Posterior vena cava (tissue), 2 donors: ENCODE measurements at regions not wholly inside any gene's neighbourhood (a gene's known extent, or its start where the extent isn't known, plus 50 kb on each side); places are given as distances from the start of the nearest gene placed in this dataset.

Experiments used
- DNase-seq: peaks from one replicate; pipeline ENCODE4 v3.0.0-alpha.2; 2020; ENCODE audit warnings: low spot score
- intact Hi-C, 2 donors: fragments of 100-400 bp; cut with DNase I; formaldehyde crosslinking; loops; one replicate each; pipeline versions ENCODE4 v1.14.1 to v1.14.2; 2022 to 2023
- donor health status: DM: yes; HTN: yes; CAD: no.
- donor health status: DM: yes; HTN: yes; CAD: no.

GRCh38 chr5:173689171-173689736 is 72.8 kb upstream of the BOD1 start:
- intact Hi-C loops, result no loop called here
- DNase-seq, result no peak

- no peak for DNase-seq
- intact Hi-C loops, result no loop called here
Measured at GRCh38 chr5:173689737-173690360, 73.4 kb upstream of the BOD1 start.

GRCh38 chr5:173691931-173692330 is 75.5 kb upstream of the BOD1 start:
- intact Hi-C loops, result no loop called here
- no peak for DNase-seq

- no peak for DNase-seq
- intact Hi-C loops, result no loop called here
Measured at GRCh38 chr5:173693670-173694069, 77.2 kb upstream of the BOD1 start.

- intact Hi-C loops, result no loop called here
- DNase-seq, result no peak
Measured at GRCh38 chr5:173696216-173696615, 79.8 kb upstream of the BOD1 start.

GRCh38 chr5:173697931-173698579 is 81.6 kb upstream of the BOD1 start:
- intact Hi-C loops, result no loop called here

GRCh38 chr5:173699966-173700365 is 83.5 kb upstream of the BOD1 start:
- DNase-seq, result no peak
- intact Hi-C loops, result loop anchor here in 1 of 2 donors (10.0 kb wide), 1 partner anchor 275 kb away; no protein-coding TSS in a partner anchor

More at GRCh38 chr5:173697931-173698579, 81.6 kb upstream of the BOD1 start:
- DNase-seq, result no peak

GRCh38 chr5:173703466-173703865 is 87.0 kb upstream of the BOD1 start:
- intact Hi-C loops, result loop anchor here in 1 of 2 donors (10.0 kb wide), 1 partner anchor 271 kb away; no protein-coding TSS in a partner anchor
- DNase-seq, result no peak

- intact Hi-C loops, result loop anchor here in 1 of 2 donors (10.0 kb wide), 1 partner anchor 270 kb away; no protein-coding TSS in a partner anchor
- DNase-seq, result no peak
Measured at GRCh38 chr5:173704615-173705511, 88.4 kb upstream of the BOD1 start.

GRCh38 chr5:173705512-173706044 is 89.1 kb upstream of the BOD1 start:
- DNase-seq, result no peak
- intact Hi-C loops, result loop anchor here in 1 of 2 donors (10.0 kb wide), 1 partner anchor 269 kb away; no protein-coding TSS in a partner anchor

- intact Hi-C loops, result loop anchor here in 1 of 2 donors (10.0 kb wide), 1 partner anchor 268 kb away; no protein-coding TSS in a partner anchor
- DNase-seq, result no peak
Measured at GRCh38 chr5:173706700-173707099, 90.2 kb upstream of the BOD1 start.

- intact Hi-C loops, result loop anchor here in 1 of 2 donors (10.0 kb wide), 1 partner anchor 267 kb away; no protein-coding TSS in a partner anchor
- DNase-seq, result peak; percentile 86
Measured at GRCh38 chr5:173707392-173707791, 90.9 kb upstream of the BOD1 start.

GRCh38 chr5:173709145-173709544 is 92.7 kb upstream of the BOD1 start:
- intact Hi-C loops, result loop anchor here in 1 of 2 donors (10.0 kb wide), 1 partner anchor 266 kb away; no protein-coding TSS in a partner anchor
- DNase-seq, result peak; percentile 3

GRCh38 chr5:173709761-173710160 is 93.3 kb upstream of the BOD1 start:
- intact Hi-C loops, result loop anchor here in 1 of 2 donors (10.0 kb wide), 1 partner anchor 265 kb away; no protein-coding TSS in a partner anchor
- DNase-seq, result peak; percentile 48

- peak; percentile 28 for DNase-seq
- intact Hi-C loops, result no loop called here
Measured at GRCh38 chr5:173710528-173710927, 94.1 kb upstream of the BOD1 start.

- intact Hi-C loops, result no loop called here
- no peak for DNase-seq
Measured at GRCh38 chr5:173711466-173711865, 95.0 kb upstream of the BOD1 start.

- DNase-seq, result peak; percentile 41
- intact Hi-C loops, result no loop called here
Measured at GRCh38 chr5:173712609-173713175, 96.2 kb upstream of the BOD1 start.

GRCh38 chr5:173714551-173715428 is 98.3 kb upstream of the BOD1 start:
- DNase-seq, result peak; percentile 79
- intact Hi-C loops, result no loop called here
